SK-N-SH treated with all-trans-retinoic acid at 6 μM for 48 hours (cell line): ENCODE measurements at regions not wholly inside any gene's neighbourhood (a gene's known extent, or its start where the extent isn't known, plus 50 kb on each side); places are given as distances from the start of the nearest gene placed in this dataset.

Experiments used
- ATAC-seq: fragments of 200-7000 bp; cut with Tn5 transposase; 3 replicates; pipeline ENCODE4 v1.9.1; 2020; ENCODE audit warnings: mild to moderate bottlenecking, moderate library complexity
- BACH2 ChIP-seq: fragments of 250-450 bp; sonication (Bioruptor Pico); IDR thresholded peaks from 2 replicates; pipeline ENCODE4 v1.9.0; 2021; ENCODE audit warnings: mild to moderate bottlenecking, borderline replicate concordance
- CREB5 ChIP-seq: fragments of 250-450 bp; sonication (Bioruptor Pico); IDR thresholded peaks from 2 replicates; pipeline ENCODE4 v1.5.1; 2020; ENCODE audit warnings: low read depth, mild to moderate bottlenecking, moderate library complexity
- CSDC2 ChIP-seq: fragments of 250-450 bp; sonication (Bioruptor Pico); IDR thresholded peaks from 2 replicates; pipeline ENCODE4 v1.5.0; 2020; ENCODE audit warnings: mild to moderate bottlenecking, moderate library complexity
- GLIS3 ChIP-seq: fragments of 250-450 bp; sonication (Bioruptor Pico); IDR thresholded peaks from 2 replicates; pipeline ENCODE4 v1.5.0; 2020; ENCODE audit warnings: mild to moderate bottlenecking, moderate library complexity
- ISL1 ChIP-seq: fragments of 250-450 bp; sonication (Bioruptor Pico); IDR thresholded peaks from 2 replicates; pipeline ENCODE4 v2.1.2; 2022; ENCODE audit warnings: mild to moderate bottlenecking, moderate library complexity
- OSR1 ChIP-seq: fragments of 250-450 bp; sonication (Bioruptor Pico); IDR thresholded peaks from 2 replicates; pipeline ENCODE4 v1.8.0; 2022; ENCODE audit warnings: moderate library complexity, mild to moderate bottlenecking, inconsistent platforms
- PATZ1 ChIP-seq: fragments of 250-450 bp; sonication (Bioruptor Pico); IDR thresholded peaks from 2 replicates; pipeline ENCODE4 v1.8.0; 2020; ENCODE audit warnings: mild to moderate bottlenecking, moderate library complexity, borderline replicate concordance
- POU6F1 ChIP-seq: fragments of 250-450 bp; sonication (Bioruptor Pico); IDR thresholded peaks from 2 replicates; pipeline ENCODE4 v1.8.0; 2021; ENCODE audit warnings: low read depth, mild to moderate bottlenecking, moderate library complexity, borderline replicate concordance
- PPARA ChIP-seq: fragments of 250-450 bp; sonication (Bioruptor Pico); IDR thresholded peaks from 2 replicates; pipeline ENCODE4 v1.5.0; 2020; ENCODE audit warnings: mild to moderate bottlenecking, borderline replicate concordance
- RARB ChIP-seq: fragments of 250-450 bp; sonication (Bioruptor Pico); IDR thresholded peaks from 2 replicates; pipeline ENCODE4 v1.8.0; 2021; ENCODE audit warnings: mild to moderate bottlenecking, moderate library complexity
- TOX ChIP-seq: fragments of 250-450 bp; sonication (Bioruptor Pico); IDR thresholded peaks from 2 replicates; pipeline ENCODE4 v1.8.0; 2021; ENCODE audit warnings: mild to moderate bottlenecking, moderate library complexity, borderline replicate concordance
- TSHZ2 ChIP-seq: fragments of 250-450 bp; sonication (Bioruptor Pico); IDR thresholded peaks from 2 replicates; pipeline ENCODE4 v1.5.0; 2020; ENCODE audit warnings: mild to moderate bottlenecking, moderate library complexity
- ZC3H10 ChIP-seq: fragments of 250-450 bp; sonication (Bioruptor Pico); IDR thresholded peaks from 2 replicates; pipeline ENCODE4 v1.5.1; 2021; ENCODE audit warnings: mild to moderate bottlenecking, moderate library complexity
- ZFP3 ChIP-seq: fragments of 250-450 bp; sonication (Bioruptor Pico); IDR thresholded peaks from 2 replicates; pipeline ENCODE4 v1.5.0; 2020; ENCODE audit warnings: mild to moderate bottlenecking, moderate library complexity
- ZFP30 ChIP-seq: fragments of 450-650 bp; formaldehyde crosslinking; IDR thresholded peaks from 2 replicates; pipeline ENCODE4 v1.5.0; 2022; ENCODE audit warnings: mild to moderate bottlenecking, moderate library complexity
- ZNF565 ChIP-seq: fragments of 450-650 bp; formaldehyde crosslinking; conservative IDR thresholded peaks from 2 replicates; pipeline ENCODE4 v1.5.0; 2020; ENCODE audit warnings: low read depth, mild to moderate bottlenecking, moderate library complexity
- ZNF8 ChIP-seq: fragments of 450-650 bp; formaldehyde crosslinking; IDR thresholded peaks from 2 replicates; pipeline ENCODE4 v1.5.0; 2020; ENCODE audit warnings: mild to moderate bottlenecking, moderate library complexity
- TF ChIP-seq, protein P1 (sequence below): fragments of 250-450 bp; sonication (Bioruptor Pico); IDR thresholded peaks from 2 replicates; pipeline ENCODE4 v1.5.1; 2021; ENCODE audit warnings: mild to moderate bottlenecking, moderate library complexity

DNA sequence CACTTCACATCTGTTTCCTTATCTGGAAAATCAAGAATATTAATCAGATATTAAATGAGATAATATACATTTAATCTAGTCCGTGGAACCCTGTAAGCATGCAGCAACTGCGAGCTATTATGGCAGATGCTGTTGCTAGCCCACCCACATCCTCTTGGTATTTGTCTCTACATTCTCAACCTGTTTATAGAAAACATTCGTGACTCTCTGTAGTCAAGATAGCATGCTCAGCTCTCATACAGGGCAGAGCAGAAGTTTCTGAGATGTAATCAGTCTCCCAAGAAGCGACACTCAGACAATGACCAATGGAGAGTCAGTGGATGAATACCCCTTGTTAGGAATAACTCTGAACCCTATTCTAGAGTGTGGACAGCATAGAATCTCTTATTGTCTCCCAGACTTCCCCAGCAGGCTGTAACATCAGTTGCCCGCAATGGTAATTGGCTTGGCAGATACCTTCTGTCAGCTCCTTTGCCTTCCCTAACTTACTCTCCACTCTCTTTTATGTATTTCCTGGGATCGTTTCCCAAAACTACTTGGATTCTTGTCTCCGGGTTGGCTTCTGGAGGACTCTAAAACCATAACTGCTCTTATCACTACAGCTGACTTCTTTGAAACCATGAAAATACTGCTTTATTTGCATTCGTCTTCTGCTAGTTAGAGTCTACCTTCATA is 400.7 kb upstream of the TNP1 start:
- no peak for ATAC-seq
- TF ChIP-seq OSR1 (CRISPR knock-in tag) (no peak), ZFP3 (no peak), ZNF565 (CRISPR knock-in tag) (no peak), PPARA (CRISPR knock-in tag) (no peak), POU6F1 (CRISPR knock-in tag) (no peak), ZFP30 (CRISPR knock-in tag) (no peak), TSHZ2 (no peak), ZC3H10 (CRISPR knock-in tag) (no peak), RARB (CRISPR knock-in tag) (no peak), CREB5 (CRISPR knock-in tag) (no peak), BACH2 (CRISPR knock-in tag) (no peak), ZNF8 (CRISPR knock-in tag) (no peak), CSDC2 (CRISPR knock-in tag) (no peak)
- TF ChIP-seq, protein P1, sequence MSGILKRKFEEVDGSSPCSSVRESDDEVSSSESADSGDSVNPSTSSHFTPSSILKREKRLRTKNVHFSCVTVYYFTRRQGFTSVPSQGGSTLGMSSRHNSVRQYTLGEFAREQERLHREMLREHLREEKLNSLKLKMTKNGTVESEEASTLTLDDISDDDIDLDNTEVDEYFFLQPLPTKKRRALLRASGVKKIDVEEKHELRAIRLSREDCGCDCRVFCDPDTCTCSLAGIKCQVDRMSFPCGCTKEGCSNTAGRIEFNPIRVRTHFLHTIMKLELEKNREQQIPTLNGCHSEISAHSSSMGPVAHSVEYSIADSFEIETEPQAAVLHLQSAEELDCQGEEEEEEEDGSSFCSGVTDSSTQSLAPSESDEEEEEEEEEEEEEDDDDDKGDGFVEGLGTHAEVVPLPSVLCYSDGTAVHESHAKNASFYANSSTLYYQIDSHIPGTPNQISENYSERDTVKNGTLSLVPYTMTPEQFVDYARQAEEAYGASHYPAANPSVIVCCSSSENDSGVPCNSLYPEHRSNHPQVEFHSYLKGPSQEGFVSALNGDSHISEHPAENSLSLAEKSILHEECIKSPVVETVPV, result no peak

- ATAC-seq, result no peak
- no peak for TF ChIP-seq CREB5 (CRISPR knock-in tag)
- TF ChIP-seq CSDC2 (CRISPR knock-in tag), result no peak
- TF ChIP-seq, all 23 proteins: peak for 0
Observed at GRCh38 chr2:217258170-217258569, 398.3 kb upstream of the TNP1 start.

- TF ChIP-seq ZC3H10 (CRISPR knock-in tag), result no peak
- TF ChIP-seq, protein P1, result no peak
- no peak for TF ChIP-seq GLIS3 (CRISPR knock-in tag)
- TF ChIP-seq ISL1 (CRISPR knock-in tag), result no peak
- TF ChIP-seq ZNF8 (CRISPR knock-in tag), result no peak
- no peak for TF ChIP-seq PPARA (CRISPR knock-in tag)
- TF ChIP-seq CSDC2 (CRISPR knock-in tag), result no peak
- no peak for TF ChIP-seq TOX (CRISPR knock-in tag)
- no peak for TF ChIP-seq CREB5 (CRISPR knock-in tag)
- no peak for TF ChIP-seq PATZ1 (CRISPR knock-in tag)
- TF ChIP-seq OSR1 (CRISPR knock-in tag), result no peak
- no peak for ATAC-seq
Observed at GRCh38 chr2:217256251-217256650, 396.4 kb upstream of the TNP1 start.
